Naive B cell (primary cell): ENCODE measurements at regions not wholly inside any gene's neighbourhood (a gene's known extent, or its start where the extent isn't known, plus 50 kb on each side); places are given as distances from the start of the nearest gene placed in this dataset.

ENCODE experiments used
- ATAC-seq, 2 donors: fragments of 150-1000 bp; cut with Tn5 transposase; 2 replicates each; pipeline ENCODE4 v1.10.0; 2021; ENCODE audit warnings: low read depth in 2 of 2, mild to moderate bottlenecking in 2 of 2, moderate library complexity in 2 of 2
- DNase-seq: peaks from one replicate; pipeline ENCODE4 v3.0.0; 2022
- H3K27ac Mint-ChIP-seq, 6 donors: one replicate each; pipeline ENCODE4 v1.8.0; 2020 to 2022; ENCODE audit warnings: mild to moderate bottlenecking in 6 of 6, mixed read lengths in 6 of 6, moderate library complexity in 5 of 6, inconsistent platforms in 2 of 6
- H3K27me3 Mint-ChIP-seq, 3 donors: one replicate each; pipeline ENCODE4 v1.8.0; 2021 to 2022; ENCODE audit warnings: mixed read lengths in 3 of 3, mild to moderate bottlenecking in 1 of 3
- H3K36me3 Mint-ChIP-seq, 2 donors: one replicate each; pipeline ENCODE4 v1.8.0; 2020 to 2022; ENCODE audit warnings: mixed read lengths in 2 of 2, inconsistent platforms in 1 of 2, mild to moderate bottlenecking in 1 of 2
- H3K4me1 Mint-ChIP-seq, 3 donors: one replicate each; pipeline ENCODE4 v1.8.0; 2020 to 2022; ENCODE audit warnings: mixed read lengths in 3 of 3, inconsistent platforms in 1 of 3, mild to moderate bottlenecking in 1 of 3, moderate library complexity in 1 of 3
- H3K4me3 Mint-ChIP-seq, 8 donors: one replicate each; pipeline ENCODE4 v1.8.0; 2020 to 2022; ENCODE audit warnings: mild to moderate bottlenecking in 8 of 8, mixed read lengths in 8 of 8, moderate library complexity in 8 of 8, inconsistent platforms in 2 of 8
- H3K9me3 Mint-ChIP-seq, 7 donors: one replicate each; pipeline ENCODE4 v1.8.0; 2020 to 2022; ENCODE audit warnings: mixed read lengths in 7 of 7, mild to moderate bottlenecking in 5 of 7, inconsistent platforms in 2 of 7, moderate library complexity in 1 of 7

DNA sequence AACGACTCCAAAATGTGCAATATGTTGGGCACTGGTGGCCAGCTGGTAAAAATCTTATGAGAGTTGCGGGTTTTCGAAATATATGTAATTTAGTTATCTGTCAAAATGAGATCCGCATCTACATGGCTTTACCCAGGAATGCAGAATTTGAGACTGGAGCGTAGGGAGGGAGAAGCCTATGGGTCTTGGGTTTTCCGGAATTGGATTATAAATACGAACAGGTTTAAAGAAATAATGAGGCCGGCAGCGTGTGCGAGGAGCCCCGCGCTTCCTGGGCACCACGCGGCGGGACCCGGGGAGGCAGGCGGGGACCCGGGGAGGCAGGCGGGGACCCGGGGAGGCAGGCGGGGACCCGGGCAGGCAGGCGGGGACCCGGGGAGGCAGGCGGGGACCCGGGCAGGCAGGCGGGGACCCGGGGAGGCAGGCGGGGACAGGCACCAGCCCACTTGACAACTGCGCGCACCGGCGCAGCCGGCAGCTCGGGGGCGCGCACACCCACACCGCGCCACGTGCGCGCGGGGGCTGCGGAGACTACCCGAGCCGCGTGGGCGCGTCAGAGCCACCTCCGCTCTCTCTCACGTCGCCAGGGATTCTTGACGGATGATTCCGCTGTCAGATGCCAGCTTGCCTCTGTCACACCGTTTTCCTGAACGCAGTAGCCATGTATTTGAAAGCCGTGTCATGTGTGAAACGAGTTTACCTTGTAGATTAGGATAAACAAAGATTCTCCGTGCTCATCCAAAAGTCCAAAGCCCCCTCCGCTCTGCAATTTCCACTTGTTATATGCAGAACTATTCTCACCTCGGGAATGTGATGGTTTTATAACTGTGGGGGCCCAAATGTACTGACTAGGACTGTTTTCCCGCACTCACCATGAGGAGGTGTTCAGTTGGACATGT, 54.3 kb upstream of the HNRNPU start:
- Mint-ChIP-seq H3K4me3 (peak overlapping the region; percentile 83 to 98 (median 94)), H3K36me3 (no peaks in the 10 kb centered on the region), H3K27me3 (no peaks in the 10 kb centered on the region), H3K9me3 (no peaks in the 10 kb centered on the region), H3K4me1 (peaks cover 22 to 31% (median 23%) of the 10 kb centered on the region in 3 donors), H3K27ac (peak overlapping the region; percentile 76 to 94 (median 86))
- DNase-seq (peak; percentile 77), ATAC-seq (peak; percentile 90 to 94)

DNA sequence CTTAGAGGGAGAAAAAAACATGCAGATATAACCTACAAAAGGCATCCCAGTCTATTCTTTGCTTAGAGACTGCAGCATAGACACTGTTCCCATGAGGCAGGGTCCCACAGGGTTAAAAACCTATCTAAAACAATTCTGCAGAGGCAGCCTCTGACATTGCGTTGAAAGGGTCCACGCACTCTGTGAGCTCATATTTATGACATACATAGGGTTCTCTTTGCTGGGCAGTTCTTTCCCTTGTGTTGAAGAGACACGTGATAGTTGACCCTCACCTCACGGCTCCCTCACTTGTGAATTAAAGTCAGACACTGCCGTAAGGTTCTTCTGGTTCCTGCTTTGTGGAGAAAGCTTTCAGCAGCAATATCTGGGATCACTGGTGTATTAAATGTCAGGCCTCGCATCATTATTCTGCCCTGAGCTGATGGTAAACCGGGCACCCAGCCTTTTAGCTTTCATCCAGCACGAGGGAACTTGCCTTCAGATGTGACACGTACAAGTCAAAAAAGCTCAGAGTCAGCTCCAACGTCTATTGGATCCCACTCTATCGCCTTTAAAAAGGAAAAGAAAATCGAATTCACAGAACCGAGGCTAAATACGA, 52.8 kb upstream of the HNRNPU start:
- H3K4me1 Mint-ChIP-seq = peaks cover 22 to 31% (median 23%) of the 10 kb centered on the region in 3 donors
- no peaks in the 10 kb centered on the region for H3K36me3 Mint-ChIP-seq
- ATAC-seq (no peak), DNase-seq (no peak)
- no peaks in the 10 kb centered on the region for H3K9me3 Mint-ChIP-seq
- peak overlapping the region in 2 of 6 donors; percentile 34 to 44 for H3K27ac Mint-ChIP-seq
- H3K4me3 Mint-ChIP-seq = peak overlapping the region in 5 of 8 donors; percentile 33 to 92 (median 51)
- H3K27me3 Mint-ChIP-seq = no peaks in the 10 kb centered on the region

DNA sequence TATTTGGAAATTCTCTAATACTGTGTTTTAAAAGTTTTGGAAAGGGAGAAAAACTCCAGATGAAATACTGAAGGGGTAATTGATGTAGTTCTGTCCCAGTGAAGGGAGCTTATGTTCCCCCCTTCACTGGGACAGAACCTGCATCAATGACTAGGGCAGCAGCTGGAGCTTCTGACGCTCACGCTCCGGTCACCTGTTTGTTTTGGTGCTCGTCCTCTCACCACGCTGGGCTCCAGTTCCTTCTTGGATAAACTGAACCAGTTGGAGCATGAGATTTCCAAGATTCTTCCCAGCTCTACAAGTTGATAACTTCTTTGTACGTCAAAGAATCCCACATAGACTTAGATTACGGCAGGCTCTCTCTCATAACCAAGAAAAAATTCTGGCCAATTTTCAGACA, 51.4 kb upstream of the HNRNPU start:
- DNase-seq = no peak
- no peaks in the 10 kb centered on the region for H3K27me3 Mint-ChIP-seq
- no peaks in the 10 kb centered on the region for H3K36me3 Mint-ChIP-seq
- no peak for ATAC-seq
- H3K4me1 Mint-ChIP-seq = peaks cover 16 to 20% (median 20%) of the 10 kb centered on the region in 3 donors
- H3K9me3 Mint-ChIP-seq = no peaks in the 10 kb centered on the region
- peak overlapping the region in 1 of 6 donors; percentile 75 for H3K27ac Mint-ChIP-seq
- no peak overlapping the region for H3K4me3 Mint-ChIP-seq

DNA sequence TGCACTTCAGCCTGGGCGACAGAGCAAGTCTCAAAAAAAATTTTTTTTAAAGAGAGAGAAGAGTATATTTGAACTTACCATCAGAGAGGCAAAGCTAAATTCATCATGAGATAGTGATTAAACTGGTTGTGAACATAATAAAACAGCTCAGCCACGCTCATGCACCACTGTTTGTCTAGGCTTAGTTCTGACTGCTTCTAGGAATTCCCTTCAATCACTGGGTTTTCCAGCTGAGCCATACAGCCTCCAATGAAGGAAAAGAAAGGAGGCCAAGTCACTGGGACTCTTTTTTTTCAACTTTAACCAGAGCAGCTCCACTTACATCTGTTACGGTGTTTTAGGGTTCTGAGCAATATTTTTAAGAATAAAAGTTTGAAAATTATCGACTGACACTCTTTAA, 50.4 kb upstream of the HNRNPU start:
- no peak overlapping the region for H3K27ac Mint-ChIP-seq
- H3K4me3 Mint-ChIP-seq = no peak overlapping the region
- no peaks in the 10 kb centered on the region for H3K36me3 Mint-ChIP-seq
- no peak for DNase-seq
- H3K27me3 Mint-ChIP-seq = no peaks in the 10 kb centered on the region
- no peak for ATAC-seq
- H3K9me3 Mint-ChIP-seq = no peaks in the 10 kb centered on the region
- H3K4me1 Mint-ChIP-seq = peaks cover 8 to 14% (median 12%) of the 10 kb centered on the region in 3 donors
